ENCODE measurements at regions not wholly inside any gene's neighbourhood (a gene's known extent, or its start where the extent isn't known, plus 50 kb on each side); places are given as distances from the start of the nearest gene placed in this dataset.
"Not testable (repeated sequence)": the region's sequence is repeated elsewhere in the genome, so short reads cannot be mapped to it uniquely, and the experiment has no call there.

DNA sequence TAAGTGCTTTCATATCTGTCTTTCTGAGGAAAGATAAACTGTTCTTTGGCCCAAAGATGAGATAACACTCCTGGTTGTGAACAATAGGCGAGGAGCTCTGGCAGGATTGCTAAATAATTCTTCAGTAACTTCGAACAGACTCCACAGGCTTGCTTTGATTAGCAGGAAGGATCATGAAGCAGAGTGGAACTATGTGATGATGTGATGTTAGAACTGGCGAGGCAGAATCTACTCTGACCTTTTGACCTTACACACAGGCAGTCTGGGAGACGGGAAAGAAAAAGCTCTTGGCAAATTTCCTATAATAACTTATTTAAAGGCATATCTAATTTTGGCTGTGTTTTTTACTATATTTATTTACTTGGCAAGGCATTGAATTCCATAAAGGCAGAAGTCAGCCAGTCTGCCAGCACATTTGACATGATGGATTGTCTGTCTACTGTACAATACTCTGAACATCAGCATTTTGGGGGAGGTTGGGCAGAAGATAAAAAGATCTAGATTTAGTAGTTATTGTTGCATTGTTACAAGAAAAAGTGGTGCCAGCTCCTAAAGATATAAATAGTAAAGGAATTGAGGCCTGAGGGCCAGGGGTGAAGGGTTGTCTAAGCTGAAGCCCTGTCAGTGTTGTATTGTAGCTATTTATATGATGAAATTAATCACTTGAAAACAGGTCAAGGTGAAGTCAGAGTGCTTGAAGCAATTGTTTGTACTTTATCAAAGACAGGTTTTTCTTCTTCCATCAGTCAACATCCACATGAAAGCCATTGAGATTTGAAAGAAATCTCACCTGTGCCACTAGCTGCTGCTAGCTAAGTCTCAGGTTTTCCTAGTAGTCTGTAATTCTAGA lies 708.8 kb downstream of the LTN1 start:
- DNase-seq = no peak
- no peaks in the 10 kb centered on the region for H3K4me1 ChIP-seq
- TF ChIP-seq, protein P1, sequence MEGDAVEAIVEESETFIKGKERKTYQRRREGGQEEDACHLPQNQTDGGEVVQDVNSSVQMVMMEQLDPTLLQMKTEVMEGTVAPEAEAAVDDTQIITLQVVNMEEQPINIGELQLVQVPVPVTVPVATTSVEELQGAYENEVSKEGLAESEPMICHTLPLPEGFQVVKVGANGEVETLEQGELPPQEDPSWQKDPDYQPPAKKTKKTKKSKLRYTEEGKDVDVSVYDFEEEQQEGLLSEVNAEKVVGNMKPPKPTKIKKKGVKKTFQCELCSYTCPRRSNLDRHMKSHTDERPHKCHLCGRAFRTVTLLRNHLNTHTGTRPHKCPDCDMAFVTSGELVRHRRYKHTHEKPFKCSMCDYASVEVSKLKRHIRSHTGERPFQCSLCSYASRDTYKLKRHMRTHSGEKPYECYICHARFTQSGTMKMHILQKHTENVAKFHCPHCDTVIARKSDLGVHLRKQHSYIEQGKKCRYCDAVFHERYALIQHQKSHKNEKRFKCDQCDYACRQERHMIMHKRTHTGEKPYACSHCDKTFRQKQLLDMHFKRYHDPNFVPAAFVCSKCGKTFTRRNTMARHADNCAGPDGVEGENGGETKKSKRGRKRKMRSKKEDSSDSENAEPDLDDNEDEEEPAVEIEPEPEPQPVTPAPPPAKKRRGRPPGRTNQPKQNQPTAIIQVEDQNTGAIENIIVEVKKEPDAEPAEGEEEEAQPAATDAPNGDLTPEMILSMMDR (IDR thresholded peaks at IDR 0.05) = no peak
- no peak for TF ChIP-seq POLR2A (IDR thresholded peaks at IDR 0.05)

DNA sequence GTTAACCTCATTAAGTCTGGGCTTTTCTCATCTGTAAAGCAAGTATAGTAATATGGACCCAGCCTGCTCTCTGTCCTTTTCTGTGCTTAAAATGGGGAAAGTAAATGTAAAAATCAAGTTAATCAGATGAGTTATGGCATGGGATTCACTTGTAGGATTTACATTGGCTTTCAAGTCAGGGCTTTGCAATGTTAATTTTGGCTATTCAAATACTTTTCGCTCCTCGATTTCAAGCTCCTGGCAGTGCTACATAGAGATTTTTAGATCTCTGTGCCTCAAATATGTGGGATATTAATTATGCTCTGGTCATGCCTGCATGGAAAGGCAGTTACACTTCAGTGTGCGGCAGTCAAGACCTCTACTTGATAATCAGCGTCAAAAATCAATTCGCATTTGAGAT lies 709.8 kb downstream of the LTN1 start:
- DNase-seq = no peak
- H3K4me3 ChIP-seq = no peak overlapping the region
- no peaks in the 10 kb centered on the region for H3K4me1 ChIP-seq
- TF ChIP-seq, protein P1 (IDR thresholded peaks at IDR 0.05) = no peak
- TF ChIP-seq POLR2A (IDR thresholded peaks at IDR 0.05) = no peak
- no peaks in the 10 kb centered on the region for H3K27me3 ChIP-seq
- H3K9me3 ChIP-seq = no peaks in the 10 kb centered on the region
- no peak overlapping the region for H3K27ac ChIP-seq
- H3K36me3 ChIP-seq = no peaks in the 10 kb centered on the region

More for the DNA sequence above, 708.8 kb downstream of the LTN1 start:
- H3K9me3 ChIP-seq = no peaks in the 10 kb centered on the region
- H3K36me3 ChIP-seq = no peaks in the 10 kb centered on the region
- no peak overlapping the region for H3K4me3 ChIP-seq
- H3K27me3 ChIP-seq = no peaks in the 10 kb centered on the region
- no peak overlapping the region for H3K27ac ChIP-seq

DNA sequence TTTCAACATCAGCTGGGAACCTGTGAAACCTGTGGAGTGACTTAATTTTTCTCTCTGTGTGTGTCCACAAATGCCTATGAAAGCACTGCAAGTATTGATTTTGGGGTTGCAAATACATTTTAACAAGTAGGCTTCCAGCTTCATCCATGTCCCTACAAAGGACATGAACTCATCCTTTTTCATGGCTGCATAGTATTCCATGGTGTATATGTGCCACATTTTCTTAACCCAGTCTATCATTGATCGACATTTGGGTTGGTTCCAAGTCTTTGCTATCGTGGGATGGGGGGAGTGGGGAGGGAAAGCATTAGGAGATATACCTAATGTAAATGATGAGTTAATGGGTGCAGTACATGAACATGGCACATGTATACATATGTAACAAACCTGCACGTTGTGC lies 711.3 kb downstream of the LTN1 start:
- not testable (repeated sequence) for H3K9me3 ChIP-seq, DNase-seq, H3K4me3 ChIP-seq, H3K36me3 ChIP-seq, H3K4me1 ChIP-seq, H3K27me3 ChIP-seq, H3K27ac ChIP-seq

DNA sequence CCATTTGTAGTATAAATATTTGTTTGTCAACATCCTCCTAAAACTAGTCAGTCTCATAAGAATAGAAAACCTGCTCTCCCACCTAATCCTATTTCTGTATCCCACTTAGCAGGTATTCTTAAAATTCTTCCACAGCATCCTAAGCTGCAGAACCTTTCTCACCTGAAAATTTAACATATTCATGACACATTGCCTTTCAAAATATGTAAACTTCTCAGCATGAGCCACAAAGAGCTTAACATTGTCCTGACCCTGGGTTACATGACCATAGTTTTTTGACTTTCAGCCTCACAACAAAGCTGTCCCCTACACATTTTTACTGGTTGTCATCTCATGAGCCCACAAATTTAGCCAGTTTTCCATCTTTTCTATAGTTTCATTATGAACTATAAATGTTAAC lies 712.1 kb downstream of the LTN1 start:
- no peaks in the 10 kb centered on the region for H3K4me1 ChIP-seq
- no peak overlapping the region for H3K27ac ChIP-seq
- no peaks in the 10 kb centered on the region for H3K27me3 ChIP-seq
- TF ChIP-seq, protein P1 (IDR thresholded peaks at IDR 0.05) = no peak
- TF ChIP-seq POLR2A (IDR thresholded peaks at IDR 0.05) = no peak
- no peaks in the 10 kb centered on the region for H3K9me3 ChIP-seq
- no peaks in the 10 kb centered on the region for H3K36me3 ChIP-seq
- no peak for DNase-seq
- H3K4me3 ChIP-seq = no peak overlapping the region

DNA sequence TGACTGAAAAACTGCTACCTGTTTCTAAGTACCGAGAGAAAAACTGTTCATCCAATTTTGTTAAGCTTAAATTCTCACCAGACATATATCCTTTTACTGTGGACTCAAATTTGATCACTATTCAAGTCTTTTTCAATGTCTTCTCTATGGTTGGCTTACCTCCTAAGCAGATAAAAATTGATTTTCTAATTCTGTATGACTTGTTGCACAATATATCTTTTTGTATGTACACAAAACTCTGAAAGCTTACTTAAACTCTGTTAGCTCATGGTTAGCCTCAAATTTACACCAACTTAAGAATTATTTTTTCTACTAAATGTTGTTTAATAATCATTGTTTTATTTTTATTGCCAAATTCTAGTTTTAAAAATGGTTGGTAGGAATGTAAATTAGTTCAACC lies 715.4 kb downstream of the LTN1 start:
- no peaks in the 10 kb centered on the region for H3K4me1 ChIP-seq
- no peaks in the 10 kb centered on the region for H3K36me3 ChIP-seq
- no peaks in the 10 kb centered on the region for H3K27me3 ChIP-seq
- no peak overlapping the region for H3K4me3 ChIP-seq
- H3K9me3 ChIP-seq = no peaks in the 10 kb centered on the region
- DNase-seq = no peak
- TF ChIP-seq, protein P1 (IDR thresholded peaks at IDR 0.05) = no peak
- no peak for TF ChIP-seq POLR2A (IDR thresholded peaks at IDR 0.05)
- no peak overlapping the region for H3K27ac ChIP-seq

DNA sequence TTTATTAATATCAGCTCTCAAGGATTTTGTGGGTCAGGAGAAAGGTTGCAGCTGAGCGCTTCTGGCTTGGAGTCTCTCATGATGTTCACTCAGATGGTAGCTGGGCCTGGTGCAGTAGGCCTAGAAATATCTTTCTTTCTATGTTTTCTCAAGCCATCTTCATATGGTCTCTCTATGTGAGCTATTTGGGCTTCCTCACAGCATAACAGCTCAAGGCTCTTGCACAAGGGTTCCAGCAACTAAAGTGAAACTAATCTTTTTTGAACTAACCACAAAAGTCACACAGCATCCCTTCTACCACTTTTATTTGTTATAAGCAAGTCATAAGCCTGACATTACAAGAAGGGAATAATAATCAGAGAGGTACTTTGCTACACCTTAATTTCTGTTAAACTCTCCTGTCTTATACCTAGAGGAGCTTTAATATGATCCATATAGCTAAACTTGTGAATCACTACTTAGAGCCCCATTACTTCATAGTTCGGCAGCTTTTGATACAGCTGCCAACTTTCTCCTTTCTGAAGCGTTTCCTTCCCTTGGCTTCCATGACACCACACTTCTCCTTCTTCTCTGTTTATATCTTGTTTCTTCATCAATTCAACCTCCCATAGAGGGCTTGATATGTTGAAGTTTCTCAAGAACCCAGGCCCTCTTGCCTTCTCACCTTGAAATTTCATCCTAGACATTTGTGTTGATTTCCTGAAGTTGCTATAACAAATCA lies 720.2 kb downstream of the LTN1 start:
- Histone ChIP-seq H3K36me3 (no peaks in the 10 kb centered on the region), H3K27me3 (no peaks in the 10 kb centered on the region), H3K9me3 (no peaks in the 10 kb centered on the region), H3K27ac (no peak overlapping the region), H3K4me3 (no peak overlapping the region), H3K4me1 (no peaks in the 10 kb centered on the region)
- no peak for DNase-seq
- TF ChIP-seq, protein P1 (IDR thresholded peaks at IDR 0.05) = no peak
- TF ChIP-seq POLR2A (IDR thresholded peaks at IDR 0.05) = no peak
